Parathyroid adenoma (tissue), 2 donors: ENCODE measurements at regions not wholly inside any gene's neighbourhood (a gene's known extent, or its start where the extent isn't known, plus 50 kb on each side); places are given as distances from the start of the nearest gene placed in this dataset.

Source experiments
- H2AFZ ChIP-seq: fragments of 300-600 bp; sonication (generic); one replicate; pipeline ENCODE4 v1.7.0; 2017; ENCODE audit warnings: antibody characterized with exemption, mild to moderate bottlenecking
- H3K27ac ChIP-seq: fragments of 300-600 bp; sonication (generic); one replicate; pipeline ENCODE4 v1.7.0; 2017
- H3K27me3 ChIP-seq: fragments of 300-600 bp; sonication (generic); one replicate; pipeline ENCODE4 v1.7.0; 2017; ENCODE audit warnings: low read length; ENCODE audit not compliant: control insufficient read depth, insufficient read depth
- H3K36me3 ChIP-seq: fragments of 300-600 bp; sonication (generic); one replicate; pipeline ENCODE4 v1.7.0; 2017; ENCODE audit warnings: low read length; ENCODE audit not compliant: control insufficient read depth, insufficient read depth
- H3K4me1 ChIP-seq: fragments of 300-600 bp; sonication (generic); one replicate; pipeline ENCODE4 v1.7.0; 2017; ENCODE audit warnings: control low read depth
- H3K4me2 ChIP-seq: fragments of 300-600 bp; sonication (generic); one replicate; pipeline ENCODE4 v1.7.0; 2017; ENCODE audit warnings: low read length
- H3K4me3 ChIP-seq: fragments of 300-600 bp; sonication (generic); one replicate; pipeline ENCODE4 v1.7.0; 2017; ENCODE audit warnings: low read depth, low read length
- H3K79me2 ChIP-seq: fragments of 300-600 bp; sonication (generic); one replicate; pipeline ENCODE4 v1.7.0; 2017; ENCODE audit warnings: control low read depth
- H3K9ac ChIP-seq: fragments of 300-600 bp; sonication (generic); one replicate; pipeline ENCODE4 v1.7.0; 2017; ENCODE audit warnings: mild to moderate bottlenecking
- H3K9me3 ChIP-seq: fragments of 300-600 bp; sonication (generic); one replicate; pipeline ENCODE4 v1.7.0; 2017; ENCODE audit warnings: low read length; ENCODE audit not compliant: control insufficient read depth
- CTCF ChIP-seq: fragments of 300-600 bp; sonication (generic); IDR thresholded peaks from one replicate; pipeline ENCODE4 v1.7.0; 2017; ENCODE audit warnings: antibody characterized with exemption, mild to moderate bottlenecking
- donor health status: primary hyperparathyroidism.

GRCh38 chr18:39607034-39607433 is 2041.4 kb upstream of the CELF4 start:
- Histone ChIP-seq H3K27ac (no peak overlapping the region), H3K9ac (no peak overlapping the region), H3K4me3 (no peak overlapping the region), H3K79me2 (no peaks in the 10 kb centered on the region), H2AFZ (peak overlapping the region; percentile 5), H3K9me3 (no peaks in the 10 kb centered on the region), H3K36me3 (no peaks in the 10 kb centered on the region), H3K27me3 (no peaks in the 10 kb centered on the region), H3K4me2 (no peak overlapping the region), H3K4me1 (no peaks in the 10 kb centered on the region)
- TF ChIP-seq CTCF, result no peak

- Histone ChIP-seq H3K4me2 (no peak overlapping the region), H3K27ac (no peak overlapping the region), H3K9ac (no peak overlapping the region), H3K27me3 (no peaks in the 10 kb centered on the region), H3K4me1 (no peaks in the 10 kb centered on the region), H2AFZ (no peak overlapping the region), H3K4me3 (no peak overlapping the region), H3K36me3 (no peaks in the 10 kb centered on the region), H3K79me2 (no peaks in the 10 kb centered on the region), H3K9me3 (no peaks in the 10 kb centered on the region)
- no peak for TF ChIP-seq CTCF
Observed at GRCh38 chr18:39604836-39605235, 2039.2 kb upstream of the CELF4 start.

DNA sequence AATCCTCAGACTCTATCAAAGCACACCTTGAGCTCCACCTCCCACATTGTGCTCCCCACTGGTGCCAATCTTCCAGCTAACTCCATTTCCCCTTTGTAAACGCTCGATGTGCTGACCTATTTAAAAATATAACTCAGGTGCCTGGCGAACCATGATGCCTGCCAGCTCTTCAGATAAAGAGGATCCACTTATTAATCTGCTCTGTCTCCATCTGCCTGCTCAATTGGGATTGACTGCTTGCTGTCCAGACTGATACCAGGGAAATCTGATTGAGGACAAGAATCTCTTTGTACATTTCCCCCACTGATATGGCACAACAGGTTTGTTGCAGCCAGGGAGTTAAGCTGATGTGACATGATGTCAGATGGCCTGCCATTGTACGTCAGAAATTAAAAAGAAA is 2036.5 kb upstream of the CELF4 start:
- no peaks in the 10 kb centered on the region for H3K36me3 ChIP-seq
- H3K27ac ChIP-seq, result no peak overlapping the region
- H3K4me2 ChIP-seq, result no peak overlapping the region
- H3K4me3 ChIP-seq, result no peak overlapping the region
- H3K79me2 ChIP-seq, result no peaks in the 10 kb centered on the region
- no peaks in the 10 kb centered on the region for H3K27me3 ChIP-seq
- no peaks in the 10 kb centered on the region for H3K9me3 ChIP-seq
- H3K4me1 ChIP-seq, result no peaks in the 10 kb centered on the region
- no peak overlapping the region for H3K9ac ChIP-seq
- TF ChIP-seq CTCF, result no peak
- peak overlapping the region; percentile 36 for H2AFZ ChIP-seq

DNA sequence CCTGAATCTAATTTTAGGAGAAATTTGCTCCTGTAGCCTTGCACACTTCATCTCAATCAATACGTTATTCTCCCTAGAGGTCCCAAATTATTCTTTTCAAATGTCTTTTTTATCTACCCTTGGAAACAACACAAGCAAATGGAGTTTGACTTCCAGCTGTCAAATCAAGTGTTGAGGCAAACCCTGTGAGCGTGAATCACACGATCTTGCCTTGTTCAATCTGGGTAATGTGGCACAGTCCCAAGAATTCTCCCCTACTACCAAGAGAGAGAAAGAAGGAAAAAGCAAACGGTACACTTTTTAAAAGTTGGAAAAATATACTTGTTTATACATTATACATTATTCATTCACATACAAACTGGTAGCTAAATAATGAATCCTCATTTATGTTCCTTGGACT is 2035.3 kb upstream of the CELF4 start:
- no peak for TF ChIP-seq CTCF
- no peaks in the 10 kb centered on the region for H3K9me3 ChIP-seq
- no peak overlapping the region for H3K4me3 ChIP-seq
- H3K27ac ChIP-seq, result no peak overlapping the region
- H3K27me3 ChIP-seq, result no peaks in the 10 kb centered on the region
- H3K4me1 ChIP-seq, result no peaks in the 10 kb centered on the region
- H3K9ac ChIP-seq, result no peak overlapping the region
- H3K4me2 ChIP-seq, result no peak overlapping the region
- no peaks in the 10 kb centered on the region for H3K79me2 ChIP-seq
- no peaks in the 10 kb centered on the region for H3K36me3 ChIP-seq
- no peak overlapping the region for H2AFZ ChIP-seq

GRCh38 chr18:39599251-39599650 is 2033.7 kb upstream of the CELF4 start:
- TF ChIP-seq CTCF, result no peak
- H3K36me3 ChIP-seq, result no peaks in the 10 kb centered on the region
- H3K27me3 ChIP-seq, result no peaks in the 10 kb centered on the region
- no peak overlapping the region for H2AFZ ChIP-seq
- H3K4me1 ChIP-seq, result no peaks in the 10 kb centered on the region
- no peaks in the 10 kb centered on the region for H3K9me3 ChIP-seq
- H3K79me2 ChIP-seq, result no peaks in the 10 kb centered on the region
- H3K4me3 ChIP-seq, result no peak overlapping the region
- no peak overlapping the region for H3K4me2 ChIP-seq
- no peak overlapping the region for H3K27ac ChIP-seq
- H3K9ac ChIP-seq, result no peak overlapping the region
